Lung (tissue), 11 donors: ENCODE measurements at regions not wholly inside any gene's neighbourhood (a gene's known extent, or its start where the extent isn't known, plus 50 kb on each side); places are given as distances from the start of the nearest gene placed in this dataset.

ENCODE experiments used
- ATAC-seq: fragments of 200-7000 bp; cut with Tn5 transposase; one replicate; pipeline ENCODE4 v1.9.1; 2020; ENCODE audit warnings: moderate number of reproducible peaks; ENCODE audit not compliant: insufficient read depth, low FRiP score
- DNase-seq, 3 donors: peaks; one replicate each; pipeline ENCODE4 v3.0.0-alpha.2; 2013 to 2017
- H3K27ac ChIP-seq, 2 donors: one replicate each; pipeline ENCODE4 v1.5.1; 2013; ENCODE audit warnings: mild to moderate bottlenecking in 2 of 2, moderate library complexity in 2 of 2, control low read depth in 1 of 2, inconsistent platforms in 1 of 2, low read depth in 1 of 2, low read length in 1 of 2
- H3K27me3 ChIP-seq, 3 donors: one replicate each; pipeline ENCODE4 v1.5.1; 2013; ENCODE audit warnings: low read length in 2 of 3; ENCODE audit not compliant: control insufficient read depth in 3 of 3, insufficient read depth in 3 of 3
- H3K36me3 ChIP-seq, 4 donors: one replicate each; pipeline ENCODE4 v1.5.1; 2013; ENCODE audit warnings: low read length in 4 of 4, mild to moderate bottlenecking in 1 of 4, moderate library complexity in 1 of 4; ENCODE audit not compliant: control insufficient read depth in 4 of 4, insufficient read depth in 4 of 4
- H3K4me1 ChIP-seq, 5 donors: one replicate each; pipeline ENCODE4 v1.5.1; 2013; ENCODE audit warnings: low read length in 5 of 5, mild to moderate bottlenecking in 2 of 5, moderate library complexity in 1 of 5; ENCODE audit not compliant: control insufficient read depth in 5 of 5, insufficient read depth in 5 of 5
- H3K4me3 ChIP-seq: one replicate; pipeline ENCODE4 v1.5.1; 2013; ENCODE audit warnings: mild to moderate bottlenecking, control low read depth, moderate library complexity
- H3K9ac ChIP-seq, 2 donors: one replicate each; pipeline ENCODE4 v1.5.1; 2013; ENCODE audit warnings: low read length in 2 of 2, control low read depth in 1 of 2; ENCODE audit not compliant: insufficient read depth in 1 of 2
- H3K9me3 ChIP-seq, 4 donors: one replicate each; pipeline ENCODE4 v1.5.1; 2013; ENCODE audit warnings: low read length in 3 of 4, mild to moderate bottlenecking in 1 of 4, moderate library complexity in 1 of 4; ENCODE audit not compliant: control insufficient read depth in 4 of 4, insufficient read depth in 3 of 4
- CTCF ChIP-seq: IDR thresholded peaks from 2 replicates; pipeline ENCODE4 v1.5.1; 2012; ENCODE audit warnings: mild to moderate bottlenecking; ENCODE audit errors: control extremely low read depth, extremely low read depth
- WGBS, 2 donors: extraction: QIAGEN DNeasy Blood & Tissue Kit; methylation state at CpG; one replicate each; pipeline ENCODE4 v1.1.7; 2013; 5-methylcytosine and 5-hydroxymethylcytosine counted together
- donor health status: control.
- donor health status: control.
- donor health status: Bipolar disorder and iron deficiency.
- donor health status: healthy.
- donor health status: DM: yes; HTN: yes; CAD: no.

GRCh38 chr11:116166573-116167465, 606.0 kb downstream of the BUD13 start:
- peaks cover 0 to 9% (median 0%) of the 10 kb centered on the region in 3 donors for H3K27me3 ChIP-seq
- 58 to 73% methylated on average over 9 of the region's 9 CpGs for WGBS, 2 donors
- DNase-seq, result no peak
- no peaks in the 10 kb centered on the region for H3K4me1 ChIP-seq
- no peaks in the 10 kb centered on the region for H3K36me3 ChIP-seq
- ATAC-seq, result no peak
- no peak overlapping the region for H3K27ac ChIP-seq
- no peak for TF ChIP-seq CTCF
- no peak overlapping the region for H3K4me3 ChIP-seq
- no peak overlapping the region for H3K9ac ChIP-seq
- H3K9me3 ChIP-seq, result peaks cover 0 to 3% (median 0%) of the 10 kb centered on the region in 4 donors

GRCh38 chr11:116164843-116165242, 607.9 kb downstream of the BUD13 start:
- Histone ChIP-seq H3K9me3 (peaks cover 0 to 3% (median 0%) of the 10 kb centered on the region in 4 donors), H3K4me1 (no peaks in the 10 kb centered on the region), H3K27ac (no peak overlapping the region), H3K9ac (no peak overlapping the region), H3K36me3 (no peaks in the 10 kb centered on the region), H3K27me3 (peaks cover 0 to 9% (median 0%) of the 10 kb centered on the region in 3 donors), H3K4me3 (no peak overlapping the region)
- ATAC-seq (no peak), DNase-seq (no peak)
- WGBS, 2 donors, result 71 to 81% methylated on average over 5 of the region's 5 CpGs
- TF ChIP-seq CTCF, result no peak

DNA sequence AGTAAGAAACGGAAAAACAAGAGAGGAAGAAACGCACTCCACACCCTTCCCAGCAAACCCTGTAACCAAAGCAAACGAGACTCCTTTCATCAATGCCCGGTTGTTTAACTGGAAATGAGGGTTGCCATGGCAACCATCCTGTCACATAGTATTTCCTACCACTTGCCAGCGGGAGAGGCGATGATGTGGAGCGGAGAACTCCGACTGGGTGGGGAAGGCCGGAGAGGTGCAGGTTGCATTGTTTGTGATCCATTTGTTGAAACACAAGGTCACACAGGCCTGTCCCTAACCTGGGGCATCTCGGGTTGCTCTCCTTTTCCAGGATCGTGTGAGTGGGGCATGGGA, 609.9 kb downstream of the BUD13 start:
- H3K9ac ChIP-seq, result no peak overlapping the region
- WGBS, 2 donors, result 18 to 27% methylated on average over 11 of the region's 11 CpGs
- no peaks in the 10 kb centered on the region for H3K36me3 ChIP-seq
- TF ChIP-seq CTCF, result no peak
- peaks cover 0 to 3% (median 0%) of the 10 kb centered on the region in 4 donors for H3K9me3 ChIP-seq
- H3K27me3 ChIP-seq, result peaks cover 0 to 9% (median 0%) of the 10 kb centered on the region in 3 donors
- no peaks in the 10 kb centered on the region for H3K4me1 ChIP-seq
- peak; percentile 68 to 75 (median 69) for DNase-seq
- H3K4me3 ChIP-seq, result no peak overlapping the region
- no peak overlapping the region for H3K27ac ChIP-seq
- ATAC-seq, result no peak
